RWPE2 (cell line): ENCODE measurements at regions not wholly inside any gene's neighbourhood (a gene's known extent, or its start where the extent isn't known, plus 50 kb on each side); places are given as distances from the start of the nearest gene placed in this dataset.
"Not testable (repeated sequence)": the region's sequence is repeated elsewhere in the genome, so short reads cannot be mapped to it uniquely, and the experiment has no call there.

Experiments used
- ATAC-seq: fragments of 200-7000 bp; cut with Tn5 transposase; 3 replicates; pipeline ENCODE4 v1.9.1; 2021; ENCODE audit warnings: low read depth
- DNase-seq: peaks from one replicate; pipeline ENCODE4 v3.0.0-alpha.2; 2020; ENCODE audit warnings: low spot score
- H3K27ac ChIP-seq: fragments of 450-650 bp; 2 replicates; pipeline ENCODE4 v1.5.1; 2017; ENCODE audit warnings: mild to moderate bottlenecking; ENCODE audit not compliant: poor library complexity, severe bottlenecking
- H3K27me3 ChIP-seq: fragments of 250-450 bp; sonication (Bioruptor Pico); 2 replicates; pipeline ENCODE4 v1.5.1; 2021; ENCODE audit warnings: mild to moderate bottlenecking, moderate library complexity; ENCODE audit not compliant: insufficient read depth, poor library complexity, severe bottlenecking
- H3K36me3 ChIP-seq: fragments of 250-450 bp; sonication (Bioruptor Pico); 2 replicates; pipeline ENCODE4 v1.5.1; 2020; ENCODE audit warnings: low read depth, mild to moderate bottlenecking, moderate library complexity
- H3K4me1 ChIP-seq: fragments of 250-450 bp; sonication (Bioruptor Pico); 2 replicates; pipeline ENCODE4 v1.5.1; 2021; ENCODE audit warnings: mild to moderate bottlenecking, moderate library complexity; ENCODE audit not compliant: insufficient read depth, poor library complexity, severe bottlenecking
- H3K4me3 ChIP-seq: fragments of 250-450 bp; sonication (Bioruptor Pico); 2 replicates; pipeline ENCODE4 v1.5.1; 2021; ENCODE audit warnings: mild to moderate bottlenecking, moderate library complexity; ENCODE audit not compliant: severe bottlenecking
- H3K9me3 ChIP-seq: fragments of 250-450 bp; sonication (Bioruptor Pico); 2 replicates; pipeline ENCODE4 v1.5.1; 2021; ENCODE audit warnings: mild to moderate bottlenecking, moderate library complexity; ENCODE audit not compliant: severe bottlenecking
- CTCF ChIP-seq: fragments of 450-650 bp; IDR thresholded peaks from one replicate; pipeline ENCODE4 v1.5.1; 2017; ENCODE audit warnings: mild to moderate bottlenecking, moderate library complexity; ENCODE audit not compliant: poor library complexity, severe bottlenecking

DNA sequence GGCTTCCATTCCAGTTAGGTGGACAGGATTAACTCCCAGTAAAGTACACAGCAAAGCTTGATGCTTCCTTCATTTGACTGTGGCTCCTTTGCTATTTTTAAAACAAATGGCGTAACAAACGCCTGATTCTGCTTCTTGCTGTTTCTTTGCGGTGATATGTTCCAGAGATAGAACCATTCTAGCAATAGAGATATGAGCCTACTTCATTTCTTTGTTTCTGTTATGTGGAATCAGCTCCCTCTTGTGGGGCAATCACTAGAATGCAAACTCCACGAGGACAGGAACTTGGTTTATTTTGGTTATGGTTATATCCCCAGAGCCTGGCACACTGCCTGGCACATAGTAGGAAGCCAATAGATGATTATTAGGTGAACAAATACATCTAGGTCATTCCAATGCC, 122.6 kb upstream of the SLC6A11 start:
- peak; percentile 8 for TF ChIP-seq CTCF
- H3K4me1 ChIP-seq, result no peaks in the 10 kb centered on the region
- DNase-seq, result no peak
- no peaks in the 10 kb centered on the region for H3K9me3 ChIP-seq
- H3K4me3 ChIP-seq, result no peak overlapping the region
- peaks cover 3% of the 10 kb centered on the region for H3K27me3 ChIP-seq
- H3K27ac ChIP-seq, result no peak overlapping the region
- ATAC-seq, result no peak
- H3K36me3 ChIP-seq, result no peaks in the 10 kb centered on the region

- peaks cover 3% of the 10 kb centered on the region for H3K27me3 ChIP-seq
- no peaks in the 10 kb centered on the region for H3K9me3 ChIP-seq
- DNase-seq, result no peak
- H3K36me3 ChIP-seq, result no peaks in the 10 kb centered on the region
- H3K27ac ChIP-seq, result no peak overlapping the region
- no peaks in the 10 kb centered on the region for H3K4me1 ChIP-seq
- ATAC-seq, result no peak
- H3K4me3 ChIP-seq, result no peak overlapping the region
- TF ChIP-seq CTCF, result no peak
Measured at GRCh38 chr3:10694179-10694578, 121.8 kb upstream of the SLC6A11 start.

- not testable (repeated sequence) for H3K27ac ChIP-seq, H3K4me1 ChIP-seq, DNase-seq, H3K9me3 ChIP-seq, ATAC-seq, H3K36me3 ChIP-seq, H3K4me3 ChIP-seq, H3K27me3 ChIP-seq
Measured at GRCh38 chr3:10695186-10695585, 120.8 kb upstream of the SLC6A11 start.

DNA sequence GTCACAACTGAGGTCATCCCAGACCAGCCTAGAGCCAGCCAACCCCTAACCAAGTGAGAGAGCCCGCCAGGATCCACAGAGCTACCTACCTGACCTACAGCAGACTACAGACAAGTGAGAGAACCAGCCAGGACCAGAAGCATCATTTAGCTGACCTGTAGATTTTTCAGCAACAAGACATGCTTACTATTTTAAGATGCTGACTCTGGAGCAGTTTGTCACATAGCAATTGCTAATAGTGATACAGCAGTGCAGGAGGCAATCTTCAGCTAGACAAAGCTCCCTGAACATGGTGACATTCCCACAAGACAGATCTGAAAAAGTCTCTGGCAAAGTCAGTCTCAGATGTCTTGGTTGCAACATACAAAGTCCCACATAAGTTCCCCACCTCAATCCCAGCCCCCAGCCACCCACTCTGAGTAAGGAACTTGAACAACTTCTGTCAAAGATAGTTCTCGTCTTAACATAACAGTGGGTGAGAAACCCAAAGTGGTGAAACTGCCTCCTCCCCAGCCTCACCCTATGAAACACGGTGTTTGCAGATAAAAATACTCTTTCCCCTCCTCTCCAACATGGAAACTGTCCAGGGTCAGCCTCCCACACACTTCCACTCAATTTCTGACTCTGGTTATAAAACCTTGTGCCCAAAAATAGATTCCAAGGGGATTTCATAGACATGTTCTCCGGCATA, 120.3 kb upstream of the SLC6A11 start:
- H3K4me3 ChIP-seq, result no peak overlapping the region
- no peak for TF ChIP-seq CTCF
- H3K27ac ChIP-seq, result no peak overlapping the region
- H3K9me3 ChIP-seq, result no peaks in the 10 kb centered on the region
- H3K36me3 ChIP-seq, result no peaks in the 10 kb centered on the region
- H3K27me3 ChIP-seq, result no peaks in the 10 kb centered on the region
- ATAC-seq, result no peak
- DNase-seq, result no peak
- no peaks in the 10 kb centered on the region for H3K4me1 ChIP-seq

DNA sequence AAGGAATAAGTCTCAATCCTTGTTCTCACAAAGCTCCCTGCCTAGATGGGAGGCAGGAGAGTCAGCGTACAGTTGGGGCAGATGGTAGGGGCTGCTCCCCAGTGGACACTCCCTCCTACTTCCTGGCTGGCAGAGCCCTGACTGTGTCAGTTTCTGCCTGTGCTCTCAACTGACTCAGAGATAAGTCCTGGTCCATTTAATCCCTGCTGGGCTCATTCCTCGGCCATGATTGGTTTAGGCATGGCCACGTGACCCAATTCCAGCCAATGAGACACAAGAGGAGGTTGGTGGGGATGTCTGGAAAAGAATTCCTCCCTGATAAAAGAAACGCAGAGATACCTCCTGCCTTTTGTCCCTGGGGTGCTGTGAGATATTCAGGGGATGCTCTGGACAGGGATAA, 118.1 kb upstream of the SLC6A11 start:
- H3K36me3 ChIP-seq, result no peaks in the 10 kb centered on the region
- no peaks in the 10 kb centered on the region for H3K27me3 ChIP-seq
- no peaks in the 10 kb centered on the region for H3K9me3 ChIP-seq
- ATAC-seq, result no peak; the same call in 2 of the 3 replicates
- no peaks in the 10 kb centered on the region for H3K4me1 ChIP-seq
- no peak for DNase-seq
- no peak overlapping the region for H3K4me3 ChIP-seq
- no peak overlapping the region for H3K27ac ChIP-seq
- no peak for TF ChIP-seq CTCF
